K562 (cell line): ENCODE measurements at regions not wholly inside any gene's neighbourhood (a gene's known extent, or its start where the extent isn't known, plus 50 kb on each side); places are given as distances from the start of the nearest gene placed in this dataset.

Source experiments
- PHF8 ChIP-seq: fragments of 200-600 bp; sonication (generic); IDR thresholded peaks from 2 replicates; pipeline ENCODE4 v1.6.1; 2012; ENCODE audit warnings: mixed run types, mild to moderate bottlenecking, inconsistent platforms, low read length, moderate library complexity, borderline replicate concordance
- POLR2AphosphoS5 ChIP-seq: IDR thresholded peaks from 2 replicates; pipeline ENCODE4 v1.6.1; 2011; ENCODE audit warnings: mild to moderate bottlenecking, low read depth, low read length, moderate library complexity; ENCODE audit not compliant: control insufficient read depth, insufficient read depth
- PREB ChIP-seq: sonication (generic); formaldehyde crosslinking; IDR thresholded peaks from 2 replicates; pipeline ENCODE4 v1.8.1; 2023; ENCODE audit warnings: mild to moderate bottlenecking, missing genetic modification reagents
- SMAD3 ChIP-seq: fragments of 450-650 bp; formaldehyde crosslinking; conservative IDR thresholded peaks from 2 replicates; pipeline ENCODE4 v1.4.0; 2020; ENCODE audit warnings: mild to moderate bottlenecking
- UBTF ChIP-seq, 2 experiments: IDR thresholded peaks; 2 replicates each; pipeline ENCODE4 v1.6.1; 2012; ENCODE audit warnings: improper control_type of control experiment in 2 of 2, low read depth in 2 of 2, low read length in 2 of 2, borderline replicate concordance in 1 of 2
- YY1 ChIP-seq, 3 experiments: IDR thresholded peaks; 2 replicates each; pipeline ENCODE4 v1.6.1; 2011; ENCODE audit warnings: low read length in 2 of 3, mild to moderate bottlenecking in 2 of 3, moderate library complexity in 2 of 3, borderline replicate concordance in 1 of 3, control low read depth in 1 of 3, low read depth in 1 of 3; ENCODE audit not compliant: insufficient read depth in 3 of 3, insufficient replicate concordance in 2 of 3, control insufficient read depth in 1 of 3, insufficient read length in 1 of 3; ENCODE audit errors: extremely low read depth in 1 of 3
- ZNF124 ChIP-seq: sonication (generic); formaldehyde crosslinking; IDR thresholded peaks from 2 replicates; pipeline ENCODE4 v1.8.1; 2022; ENCODE audit warnings: missing genetic modification reagents
- ZNF398 ChIP-seq: fragments of 250-450 bp; sonication (Bioruptor Pico); IDR thresholded peaks from 2 replicates; pipeline ENCODE4 v1.8.0; 2021; ENCODE audit warnings: moderate library complexity, mild to moderate bottlenecking, inconsistent platforms

GRCh38 chr21:38982804-38983203 lies 177.1 kb downstream of the ETS2 start:
- TF ChIP-seq ZNF124 (CRISPR knock-in tag) (no peak), YY1 (IDR thresholded peaks at IDR 0.05; ENCODE audit: borderline replicate concordance in 1 of 3, control insufficient read depth in 1 of 3, extremely low read depth in 1 of 3, insufficient read depth in 3 of 3, insufficient read length in 1 of 3, insufficient replicate concordance in 2 of 3, low read depth in 1 of 3, low read length in 2 of 3) (no peak), PHF8 (no peak), SMAD3 (no peak), PREB (CRISPR knock-in tag) (no peak), POLR2AphosphoS5 (no peak), UBTF (IDR thresholded peaks at IDR 0.05; ENCODE audit: borderline replicate concordance in 1 of 2, low read depth in 2 of 2, low read length in 2 of 2) (no peak), ZNF398 (no peak)
